ENCODE measurements at regions not wholly inside any gene's neighbourhood (a gene's known extent, or its start where the extent isn't known, plus 50 kb on each side); places are given as distances from the start of the nearest gene placed in this dataset.

- H3K27me3 ChIP-seq (ENCODE audit: control insufficient read depth in 5 of 5, insufficient read depth in 4 of 5, low read length in 5 of 5) = peaks cover 0 to 10% (median 2%) of the 10 kb centered on the region in 5 donors
- H3K4me3 ChIP-seq (ENCODE audit: low read depth in 1 of 5, low read length in 5 of 5) = no peak overlapping the region
- no peaks in the 10 kb centered on the region for H3K36me3 ChIP-seq (ENCODE audit: control insufficient read depth in 5 of 5, insufficient read depth in 5 of 5, low read length in 5 of 5)
- no peak overlapping the region for H3K27ac ChIP-seq (ENCODE audit: low read depth, low read length)
- no peaks in the 10 kb centered on the region for H3K4me1 ChIP-seq (ENCODE audit: control insufficient read depth in 5 of 5, insufficient read depth in 5 of 5, low read length in 5 of 5)
- H3K9me3 ChIP-seq (ENCODE audit: control insufficient read depth in 5 of 5, low read length in 5 of 5) = peaks cover 2 to 10% (median 5%) of the 10 kb centered on the region in 5 donors
- H3K9ac ChIP-seq (ENCODE audit: low read length in 5 of 5) = no peak overlapping the region
These were observed 67.8 kb downstream of the GP2 start for GRCh38 chr16:20259541-20259940.

- Histone ChIP-seq H3K9me3 (ENCODE audit: control insufficient read depth in 5 of 5, low read length in 5 of 5) (peaks cover 2 to 10% (median 5%) of the 10 kb centered on the region in 5 donors), H3K4me3 (ENCODE audit: low read depth in 1 of 5, low read length in 5 of 5) (no peak overlapping the region), H3K4me1 (ENCODE audit: control insufficient read depth in 5 of 5, insufficient read depth in 5 of 5, low read length in 5 of 5) (no peaks in the 10 kb centered on the region), H3K9ac (ENCODE audit: low read length in 5 of 5) (no peak overlapping the region), H3K27me3 (ENCODE audit: control insufficient read depth in 5 of 5, insufficient read depth in 4 of 5, low read length in 5 of 5) (peaks cover 0 to 5% (median 2%) of the 10 kb centered on the region in 5 donors), H3K36me3 (ENCODE audit: control insufficient read depth in 5 of 5, insufficient read depth in 5 of 5, low read length in 5 of 5) (no peaks in the 10 kb centered on the region), H3K27ac (ENCODE audit: low read depth, low read length) (no peak overlapping the region)
These were observed 70.1 kb downstream of the GP2 start for GRCh38 chr16:20257234-20257633.

GRCh38 chr16:20255002-20255401 is 72.3 kb downstream of the GP2 start:
- H3K4me1 ChIP-seq (ENCODE audit: control insufficient read depth in 5 of 5, insufficient read depth in 5 of 5, low read length in 5 of 5) = no peaks in the 10 kb centered on the region
- H3K4me3 ChIP-seq (ENCODE audit: low read depth in 1 of 5, low read length in 5 of 5) = no peak overlapping the region
- H3K36me3 ChIP-seq (ENCODE audit: control insufficient read depth in 5 of 5, insufficient read depth in 5 of 5, low read length in 5 of 5) = no peaks in the 10 kb centered on the region
- peaks cover 0 to 4% (median 2%) of the 10 kb centered on the region in 5 donors for H3K27me3 ChIP-seq (ENCODE audit: control insufficient read depth in 5 of 5, insufficient read depth in 4 of 5, low read length in 5 of 5)
- H3K9me3 ChIP-seq (ENCODE audit: control insufficient read depth in 5 of 5, low read length in 5 of 5) = peaks cover 2 to 10% (median 5%) of the 10 kb centered on the region in 5 donors
- no peak overlapping the region for H3K9ac ChIP-seq (ENCODE audit: low read length in 5 of 5)
- no peak overlapping the region for H3K27ac ChIP-seq (ENCODE audit: low read depth, low read length)

GRCh38 chr16:20253825-20254224 is 73.5 kb downstream of the GP2 start:
- Histone ChIP-seq H3K9me3 (ENCODE audit: control insufficient read depth in 5 of 5, low read length in 5 of 5) (peaks cover under 1 to 4% (median 2%) of the 10 kb centered on the region in 5 donors), H3K4me3 (ENCODE audit: low read depth in 1 of 5, low read length in 5 of 5) (no peak overlapping the region), H3K27ac (ENCODE audit: low read depth, low read length) (no peak overlapping the region), H3K36me3 (ENCODE audit: control insufficient read depth in 5 of 5, insufficient read depth in 5 of 5, low read length in 5 of 5) (no peaks in the 10 kb centered on the region), H3K9ac (ENCODE audit: low read length in 5 of 5) (no peak overlapping the region), H3K4me1 (ENCODE audit: control insufficient read depth in 5 of 5, insufficient read depth in 5 of 5, low read length in 5 of 5) (no peaks in the 10 kb centered on the region), H3K27me3 (ENCODE audit: control insufficient read depth in 5 of 5, insufficient read depth in 4 of 5, low read length in 5 of 5) (peaks cover 0 to 4% (median 0%) of the 10 kb centered on the region in 5 donors)

GRCh38 chr16:20249211-20249610 is 78.1 kb downstream of the GP2 start:
- Histone ChIP-seq H3K4me1 (ENCODE audit: control insufficient read depth in 5 of 5, insufficient read depth in 5 of 5, low read length in 5 of 5) (no peaks in the 10 kb centered on the region), H3K27ac (ENCODE audit: low read depth, low read length) (no peak overlapping the region), H3K9me3 (ENCODE audit: control insufficient read depth in 5 of 5, low read length in 5 of 5) (no peaks in the 10 kb centered on the region), H3K9ac (ENCODE audit: low read length in 5 of 5) (no peak overlapping the region), H3K4me3 (ENCODE audit: low read depth in 1 of 5, low read length in 5 of 5) (no peak overlapping the region), H3K27me3 (ENCODE audit: control insufficient read depth in 5 of 5, insufficient read depth in 4 of 5, low read length in 5 of 5) (no peaks in the 10 kb centered on the region), H3K36me3 (ENCODE audit: control insufficient read depth in 5 of 5, insufficient read depth in 5 of 5, low read length in 5 of 5) (no peaks in the 10 kb centered on the region)

GRCh38 chr16:20247076-20247475 is 80.2 kb downstream of the GP2 start:
- Histone ChIP-seq H3K27ac (ENCODE audit: low read depth, low read length) (no peak overlapping the region), H3K27me3 (ENCODE audit: control insufficient read depth in 5 of 5, insufficient read depth in 4 of 5, low read length in 5 of 5) (peaks cover 0 to 5% (median 0%) of the 10 kb centered on the region in 5 donors), H3K36me3 (ENCODE audit: control insufficient read depth in 5 of 5, insufficient read depth in 5 of 5, low read length in 5 of 5) (no peaks in the 10 kb centered on the region), H3K9me3 (ENCODE audit: control insufficient read depth in 5 of 5, low read length in 5 of 5) (no peaks in the 10 kb centered on the region), H3K4me3 (ENCODE audit: low read depth in 1 of 5, low read length in 5 of 5) (no peak overlapping the region), H3K4me1 (ENCODE audit: control insufficient read depth in 5 of 5, insufficient read depth in 5 of 5, low read length in 5 of 5) (no peaks in the 10 kb centered on the region), H3K9ac (ENCODE audit: low read length in 5 of 5) (no peak overlapping the region)

- Histone ChIP-seq H3K27me3 (ENCODE audit: control insufficient read depth in 5 of 5, insufficient read depth in 4 of 5, low read length in 5 of 5) (peaks cover 0 to 7% (median 0%) of the 10 kb centered on the region in 5 donors), H3K4me3 (ENCODE audit: low read depth in 1 of 5, low read length in 5 of 5) (no peak overlapping the region), H3K27ac (ENCODE audit: low read depth, low read length) (no peak overlapping the region), H3K9me3 (ENCODE audit: control insufficient read depth in 5 of 5, low read length in 5 of 5) (peaks cover 0 to 3% (median 0%) of the 10 kb centered on the region in 5 donors), H3K36me3 (ENCODE audit: control insufficient read depth in 5 of 5, insufficient read depth in 5 of 5, low read length in 5 of 5) (no peaks in the 10 kb centered on the region), H3K4me1 (ENCODE audit: control insufficient read depth in 5 of 5, insufficient read depth in 5 of 5, low read length in 5 of 5) (no peaks in the 10 kb centered on the region), H3K9ac (ENCODE audit: low read length in 5 of 5) (no peak overlapping the region)
These were observed 83.5 kb downstream of the GP2 start for GRCh38 chr16:20243731-20244281.

GRCh38 chr16:20242568-20243255 is 84.6 kb downstream of the GP2 start:
- no peaks in the 10 kb centered on the region for H3K4me1 ChIP-seq (ENCODE audit: control insufficient read depth in 5 of 5, insufficient read depth in 5 of 5, low read length in 5 of 5)
- peaks cover 0 to 7% (median 0%) of the 10 kb centered on the region in 5 donors for H3K27me3 ChIP-seq (ENCODE audit: control insufficient read depth in 5 of 5, insufficient read depth in 4 of 5, low read length in 5 of 5)
- H3K4me3 ChIP-seq (ENCODE audit: low read depth in 1 of 5, low read length in 5 of 5) = no peak overlapping the region
- H3K27ac ChIP-seq (ENCODE audit: low read depth, low read length) = no peak overlapping the region
- H3K9me3 ChIP-seq (ENCODE audit: control insufficient read depth in 5 of 5, low read length in 5 of 5) = peaks cover 0 to 3% (median 0%) of the 10 kb centered on the region in 5 donors
- H3K9ac ChIP-seq (ENCODE audit: low read length in 5 of 5) = no peak overlapping the region
- no peaks in the 10 kb centered on the region for H3K36me3 ChIP-seq (ENCODE audit: control insufficient read depth in 5 of 5, insufficient read depth in 5 of 5, low read length in 5 of 5)

GRCh38 chr16:20241321-20241720 is 86.0 kb downstream of the GP2 start:
- no peak overlapping the region for H3K9ac ChIP-seq (ENCODE audit: low read length in 5 of 5)
- H3K4me3 ChIP-seq (ENCODE audit: low read depth in 1 of 5, low read length in 5 of 5) = no peak overlapping the region
- H3K4me1 ChIP-seq (ENCODE audit: control insufficient read depth in 5 of 5, insufficient read depth in 5 of 5, low read length in 5 of 5) = peaks cover 0 to 4% (median 0%) of the 10 kb centered on the region in 5 donors
- peaks cover 0 to 3% (median 0%) of the 10 kb centered on the region in 5 donors for H3K9me3 ChIP-seq (ENCODE audit: control insufficient read depth in 5 of 5, low read length in 5 of 5)
- peaks cover 0 to 7% (median 0%) of the 10 kb centered on the region in 5 donors for H3K27me3 ChIP-seq (ENCODE audit: control insufficient read depth in 5 of 5, insufficient read depth in 4 of 5, low read length in 5 of 5)
- H3K27ac ChIP-seq (ENCODE audit: low read depth, low read length) = no peak overlapping the region
- no peaks in the 10 kb centered on the region for H3K36me3 ChIP-seq (ENCODE audit: control insufficient read depth in 5 of 5, insufficient read depth in 5 of 5, low read length in 5 of 5)

- Histone ChIP-seq H3K9me3 (ENCODE audit: control insufficient read depth in 5 of 5, low read length in 5 of 5) (peaks cover 0 to 3% (median 0%) of the 10 kb centered on the region in 5 donors), H3K4me1 (ENCODE audit: control insufficient read depth in 5 of 5, insufficient read depth in 5 of 5, low read length in 5 of 5) (peaks cover 0 to 4% (median 0%) of the 10 kb centered on the region in 5 donors), H3K36me3 (ENCODE audit: control insufficient read depth in 5 of 5, insufficient read depth in 5 of 5, low read length in 5 of 5) (no peaks in the 10 kb centered on the region), H3K27me3 (ENCODE audit: control insufficient read depth in 5 of 5, insufficient read depth in 4 of 5, low read length in 5 of 5) (peaks cover 0 to 3% (median 0%) of the 10 kb centered on the region in 5 donors), H3K4me3 (ENCODE audit: low read depth in 1 of 5, low read length in 5 of 5) (no peak overlapping the region), H3K27ac (ENCODE audit: low read depth, low read length) (no peak overlapping the region), H3K9ac (ENCODE audit: low read length in 5 of 5) (no peak overlapping the region)
These were observed 90.6 kb downstream of the GP2 start for GRCh38 chr16:20236579-20237289.

Data from subcutaneous abdominal adipose tissue (tissue), 5 donors.